Fibroblast of the conjunctiva (primary cell): ENCODE measurements at regions not wholly inside any gene's neighbourhood (a gene's known extent, or its start where the extent isn't known, plus 50 kb on each side); places are given as distances from the start of the nearest gene placed in this dataset.
A peak's percentile ranks its signal among the peaks of the same experiment; 100 is the strongest.

ENCODE experiments used
- DNase-seq: peaks from one replicate; pipeline ENCODE4 v3.0.0-alpha.2; 2010; ENCODE audit warnings: low read depth

GRCh38 chr4:41359836-41360213, 103.1 kb downstream of the UCHL1 start:
- no peak for DNase-seq

- no peak for DNase-seq
Observed at GRCh38 chr4:41360214-41360920, 103.6 kb downstream of the UCHL1 start.

GRCh38 chr4:41360921-41361793, 104.4 kb downstream of the UCHL1 start:
- no peak for DNase-seq

- DNase-seq: no peak
Observed at GRCh38 chr4:41361794-41362526, 105.2 kb downstream of the UCHL1 start.

- DNase-seq: no peak
Observed at GRCh38 chr4:41362621-41363383, 106.1 kb downstream of the UCHL1 start.

- peak; percentile 22 for DNase-seq
Observed at GRCh38 chr4:41363384-41363981, 106.8 kb downstream of the UCHL1 start.

- no peak for DNase-seq
Observed at GRCh38 chr4:41364876-41365275, 108.1 kb downstream of the UCHL1 start.

GRCh38 chr4:41365681-41366080, 109.0 kb downstream of the UCHL1 start:
- no peak for DNase-seq

GRCh38 chr4:41366911-41367517, 110.3 kb downstream of the UCHL1 start:
- no peak for DNase-seq

GRCh38 chr4:41369680-41370079, 113.0 kb downstream of the UCHL1 start:
- DNase-seq: no peak

GRCh38 chr4:41373221-41373620, 116.5 kb downstream of the UCHL1 start:
- no peak for DNase-seq

- DNase-seq: no peak
Observed at GRCh38 chr4:41374490-41374889, 117.8 kb downstream of the UCHL1 start.

GRCh38 chr4:41375561-41375960, 118.8 kb downstream of the UCHL1 start:
- DNase-seq: no peak

GRCh38 chr4:41377196-41377595, 120.5 kb downstream of the UCHL1 start:
- no peak for DNase-seq

- no peak for DNase-seq
Observed at GRCh38 chr4:41379230-41379629, 122.5 kb downstream of the UCHL1 start.

- no peak for DNase-seq
Observed at GRCh38 chr4:41380511-41381157, 123.9 kb downstream of the UCHL1 start.

- no peak for DNase-seq
Observed at GRCh38 chr4:41381384-41381783, 124.7 kb downstream of the UCHL1 start.

- DNase-seq: no peak
Observed at GRCh38 chr4:41384992-41385391, 128.3 kb downstream of the UCHL1 start.

GRCh38 chr4:41385481-41385880, 128.8 kb downstream of the UCHL1 start:
- DNase-seq: no peak

- DNase-seq: no peak
Observed at GRCh38 chr4:41388080-41388479, 131.4 kb downstream of the UCHL1 start.

- DNase-seq: no peak
Observed at GRCh38 chr4:41389356-41389755, 132.6 kb downstream of the UCHL1 start.
